HepG2 (cell line): ENCODE measurements at regions not wholly inside any gene's neighbourhood (a gene's known extent, or its start where the extent isn't known, plus 50 kb on each side); places are given as distances from the start of the nearest gene placed in this dataset.

Experiments
- FOXA1 ChIP-seq, 2 experiments: fragments of 450-650 bp in 1 of 2; sonication (generic) in 1 of 2; formaldehyde crosslinking in 1 of 2; IDR thresholded peaks; 2 replicates each; pipeline versions ENCODE4 v1.4.0 to v1.6.1; 2016 to 2020; ENCODE audit warnings: missing genetic modification reagents in 1 of 2
- FOXK2 ChIP-seq: fragments of 450-650 bp; IDR thresholded peaks from 2 replicates; pipeline ENCODE4 v1.6.1; 2016
- MAFF ChIP-seq: IDR thresholded peaks from 2 replicates; pipeline ENCODE4 v1.6.1; 2011; ENCODE audit warnings: low read depth, low read length, improper control_type of control experiment
- SRY ChIP-seq: sonication (generic); formaldehyde crosslinking; IDR thresholded peaks from 2 replicates; pipeline ENCODE4 v1.8.0; 2022; ENCODE audit warnings: mild to moderate bottlenecking, missing genetic modification reagents

GRCh38 chr22:19654338-19654987 lies 59.8 kb upstream of the SEPTIN5 start:
- TF ChIP-seq FOXK2 (no peak), SRY (CRISPR knock-in tag) (no peak), FOXA1 (IDR thresholded peaks at IDR 0.05) (no peak), FOXA1 (CRISPR knock-in tag; IDR thresholded peaks at IDR 0.05) (no peak), MAFF (no peak)
